ENCODE measurements at regions not wholly inside any gene's neighbourhood (a gene's known extent, or its start where the extent isn't known, plus 50 kb on each side); places are given as distances from the start of the nearest gene placed in this dataset.

DNA sequence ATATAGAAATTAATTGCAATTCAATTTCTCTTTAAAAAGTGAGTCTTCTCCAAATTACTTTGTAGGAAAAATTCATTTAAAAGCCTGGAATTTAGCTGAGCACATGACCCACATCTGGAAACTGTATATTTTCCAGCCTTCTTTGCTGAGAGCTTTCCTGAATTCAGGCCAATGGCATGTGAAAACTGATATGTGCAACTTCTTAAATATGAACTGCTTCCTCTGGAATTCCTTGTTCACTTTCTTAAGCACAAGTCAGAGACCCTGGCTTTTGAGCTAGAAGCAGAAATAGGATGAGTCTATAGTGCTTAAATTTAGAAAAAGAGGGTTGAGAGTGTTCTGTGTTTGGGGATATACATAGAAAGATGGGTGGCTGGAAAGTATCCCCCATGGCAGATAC lies 365.1 kb upstream of the MTPN start:
- CTCF ChIA-PET: no interaction called here
- POLR2A ChIA-PET: no interaction called here
- no peak for DNase-seq (ENCODE audit: extremely low spot score)
- no peak for TF ChIP-seq HDGF (IDR thresholded peaks at IDR 0.05; ENCODE audit: borderline replicate concordance)
- no peak for TF ChIP-seq BHLHE40 (IDR thresholded peaks at IDR 0.05; ENCODE audit: borderline replicate concordance)
- TF ChIP-seq SP1 (IDR thresholded peaks at IDR 0.05): no peak
- no peak for TF ChIP-seq FOXA1 (IDR thresholded peaks at IDR 0.05)
- TF ChIP-seq LEF1 (IDR thresholded peaks at IDR 0.05; ENCODE audit: borderline replicate concordance): no peak
- no peak for TF ChIP-seq FOXK2 (IDR thresholded peaks at IDR 0.05)
- no peak for TF ChIP-seq ZNF384 (IDR thresholded peaks at IDR 0.05)
- no peak for TF ChIP-seq ELF4 (IDR thresholded peaks at IDR 0.05)
- TF ChIP-seq L3MBTL2 (conservative IDR thresholded peaks at IDR 0.05): no peak
- no peak for TF ChIP-seq NFRKB (IDR thresholded peaks at IDR 0.05)
- no peak for TF ChIP-seq ARNT (IDR thresholded peaks at IDR 0.05)
- no peak for TF ChIP-seq TARDBP (IDR thresholded peaks at IDR 0.05)
- no peak for TF ChIP-seq FOXM1 (IDR thresholded peaks at IDR 0.05; ENCODE audit: borderline replicate concordance)
- TF ChIP-seq, protein P1, sequence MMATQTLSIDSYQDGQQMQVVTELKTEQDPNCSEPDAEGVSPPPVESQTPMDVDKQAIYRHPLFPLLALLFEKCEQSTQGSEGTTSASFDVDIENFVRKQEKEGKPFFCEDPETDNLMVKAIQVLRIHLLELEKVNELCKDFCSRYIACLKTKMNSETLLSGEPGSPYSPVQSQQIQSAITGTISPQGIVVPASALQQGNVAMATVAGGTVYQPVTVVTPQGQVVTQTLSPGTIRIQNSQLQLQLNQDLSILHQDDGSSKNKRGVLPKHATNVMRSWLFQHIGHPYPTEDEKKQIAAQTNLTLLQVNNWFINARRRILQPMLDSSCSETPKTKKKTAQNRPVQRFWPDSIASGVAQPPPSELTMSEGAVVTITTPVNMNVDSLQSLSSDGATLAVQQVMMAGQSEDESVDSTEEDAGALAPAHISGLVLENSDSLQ (IDR thresholded peaks at IDR 0.05): no peak
- no peak for TF ChIP-seq CTBP1 (IDR thresholded peaks at IDR 0.05; ENCODE audit: borderline replicate concordance)
- TF ChIP-seq SUZ12 (IDR thresholded peaks at IDR 0.05): no peak

DNA sequence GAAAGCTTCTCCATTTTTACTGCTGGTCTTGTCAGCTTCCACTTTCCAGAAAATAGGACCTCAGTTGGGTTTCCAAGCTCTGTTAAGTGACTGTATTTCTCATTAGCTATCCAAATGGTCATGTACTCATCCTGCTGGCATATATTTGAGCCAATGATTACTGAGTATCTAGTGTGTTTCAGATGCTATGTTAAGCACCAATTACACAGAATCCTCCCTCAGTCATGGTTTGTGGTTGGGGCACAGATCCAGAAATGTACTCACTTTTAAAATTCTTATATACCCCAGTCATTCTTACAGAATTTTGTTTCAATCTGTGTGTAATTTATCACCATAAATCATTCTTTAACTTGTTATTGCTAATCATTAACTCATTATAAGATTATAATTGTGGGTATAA lies 362.3 kb upstream of the MTPN start:
- TF ChIP-seq ELF4 (IDR thresholded peaks at IDR 0.05) (no peak), CTBP1 (IDR thresholded peaks at IDR 0.05; ENCODE audit: borderline replicate concordance) (no peak), FOXM1 (IDR thresholded peaks at IDR 0.05; ENCODE audit: borderline replicate concordance) (no peak), NFRKB (IDR thresholded peaks at IDR 0.05) (no peak), L3MBTL2 (conservative IDR thresholded peaks at IDR 0.05) (no peak), FOXK2 (IDR thresholded peaks at IDR 0.05) (no peak), FOXA1 (IDR thresholded peaks at IDR 0.05) (no peak), ZNF384 (IDR thresholded peaks at IDR 0.05) (no peak), HDGF (IDR thresholded peaks at IDR 0.05; ENCODE audit: borderline replicate concordance) (no peak)
- POLR2A ChIA-PET: no interaction called here
- CTCF ChIA-PET: no interaction called here
- DNase-seq (ENCODE audit: extremely low spot score): no peak

DNA sequence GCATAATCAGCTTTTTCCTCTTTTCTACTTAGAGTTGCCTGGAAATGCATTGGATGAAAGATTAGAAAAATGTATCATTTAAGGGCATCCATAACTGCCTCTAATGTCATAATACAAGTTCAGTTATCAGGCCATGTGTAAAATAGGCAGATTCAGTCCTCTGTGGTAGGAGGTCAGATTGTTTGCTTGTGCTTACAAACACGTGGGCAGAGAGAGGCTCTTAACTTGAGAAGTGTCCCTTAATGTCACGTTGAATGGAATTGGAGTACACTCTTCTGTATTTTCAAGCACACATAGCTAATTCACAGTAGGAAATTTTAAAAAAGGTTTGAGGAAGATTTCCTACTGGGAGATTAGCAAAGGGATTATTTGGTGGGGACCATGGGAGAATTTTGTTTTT lies 359.8 kb upstream of the MTPN start:
- POLR2A ChIA-PET: no interaction called here
- CTCF ChIA-PET: no interaction called here
- no peak for TF ChIP-seq FOXM1 (IDR thresholded peaks at IDR 0.05; ENCODE audit: borderline replicate concordance)
- TF ChIP-seq L3MBTL2 (conservative IDR thresholded peaks at IDR 0.05): no peak
- no peak for TF ChIP-seq FOXA1 (IDR thresholded peaks at IDR 0.05)
- no peak for TF ChIP-seq ELF4 (IDR thresholded peaks at IDR 0.05)
- TF ChIP-seq HDGF (IDR thresholded peaks at IDR 0.05; ENCODE audit: borderline replicate concordance): no peak
- TF ChIP-seq, protein P1 (IDR thresholded peaks at IDR 0.05): no peak
- TF ChIP-seq CTBP1 (IDR thresholded peaks at IDR 0.05; ENCODE audit: borderline replicate concordance): no peak
- no peak for TF ChIP-seq TARDBP (IDR thresholded peaks at IDR 0.05)
- TF ChIP-seq SP1 (IDR thresholded peaks at IDR 0.05): no peak
- TF ChIP-seq FOXK2 (IDR thresholded peaks at IDR 0.05): no peak
- no peak for TF ChIP-seq ARNT (IDR thresholded peaks at IDR 0.05)
- no peak for DNase-seq (ENCODE audit: extremely low spot score)

DNA sequence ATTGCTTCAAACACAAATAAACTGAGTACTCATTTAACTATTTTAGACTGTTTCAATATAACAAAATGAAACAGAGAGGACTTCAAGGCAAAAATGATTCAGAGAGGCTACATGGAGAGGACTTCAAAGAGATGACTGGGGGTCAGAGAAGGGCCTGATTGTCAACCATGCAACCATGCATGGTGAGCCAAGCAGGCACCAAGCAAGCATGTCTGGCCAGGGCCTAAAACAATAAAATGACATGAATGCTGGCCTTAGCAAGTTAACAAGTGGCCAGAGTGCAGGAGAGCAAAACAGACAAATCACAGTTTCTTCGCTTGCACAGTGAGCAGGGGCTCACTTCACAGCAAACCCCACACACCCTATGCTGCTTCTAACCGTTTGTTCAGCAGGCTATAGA lies 356.5 kb upstream of the MTPN start:
- CTCF ChIA-PET: no interaction called here
- DNase-seq (ENCODE audit: extremely low spot score): no peak
- no peak for TF ChIP-seq ARNT (IDR thresholded peaks at IDR 0.05)
- no peak for TF ChIP-seq LEF1 (IDR thresholded peaks at IDR 0.05; ENCODE audit: borderline replicate concordance)
- no peak for TF ChIP-seq HDGF (IDR thresholded peaks at IDR 0.05; ENCODE audit: borderline replicate concordance)
- no peak for TF ChIP-seq CTBP1 (IDR thresholded peaks at IDR 0.05; ENCODE audit: borderline replicate concordance)
- TF ChIP-seq FOXK2 (IDR thresholded peaks at IDR 0.05): no peak
- TF ChIP-seq BHLHE40 (IDR thresholded peaks at IDR 0.05; ENCODE audit: borderline replicate concordance): no peak
- POLR2A ChIA-PET: no interaction called here

DNA sequence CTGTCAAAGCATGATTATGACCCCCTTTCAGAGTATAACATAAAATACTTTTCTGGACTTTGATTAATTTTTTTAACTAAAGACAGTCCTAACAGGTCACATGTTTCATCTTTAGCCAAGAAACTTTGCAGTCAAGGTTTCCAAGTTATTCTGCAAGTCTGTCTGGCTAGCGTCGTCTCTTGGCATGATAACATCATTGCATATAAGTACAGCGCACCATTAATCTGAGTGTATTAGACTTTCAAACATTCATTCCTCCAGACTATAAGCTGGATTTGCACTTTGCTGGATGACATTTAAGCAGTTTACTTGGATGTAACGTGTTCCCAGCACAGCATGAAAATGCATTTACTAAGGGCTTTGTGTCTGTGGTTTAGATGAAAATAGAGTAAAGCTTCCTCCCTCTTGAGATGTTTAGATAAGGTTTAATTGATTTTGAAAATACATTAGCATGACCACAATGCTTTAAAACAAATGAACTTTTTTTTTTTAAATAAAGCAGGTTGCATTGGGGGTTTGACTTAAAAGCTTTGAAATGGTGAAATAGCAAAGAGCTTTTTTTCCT lies 349.0 kb upstream of the MTPN start:
- ChIA-PET POLR2A (no interaction called here), CTCF (no interaction called here)
- no peak for TF ChIP-seq FOXK2 (IDR thresholded peaks at IDR 0.05)
- DNase-seq (ENCODE audit: extremely low spot score): no peak

DNA sequence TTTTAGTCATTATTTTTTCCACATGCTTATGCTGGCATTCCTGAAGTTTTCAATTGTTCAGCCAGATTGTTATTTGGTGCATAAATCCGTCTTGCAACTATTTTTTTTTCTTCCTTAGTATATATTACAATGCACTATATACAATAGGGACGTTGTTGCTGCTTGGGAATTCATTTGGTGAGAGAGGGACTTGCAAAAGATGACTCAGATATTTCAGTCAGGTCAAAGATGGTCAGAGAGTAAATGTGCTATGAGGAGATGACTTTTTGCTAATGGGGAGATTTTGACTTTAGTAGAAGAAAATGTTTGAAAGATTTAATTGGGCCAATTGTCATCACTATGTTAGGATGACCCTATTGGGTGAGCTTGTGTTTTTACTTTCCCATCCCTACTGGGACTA lies 348.4 kb upstream of the MTPN start:
- no peak for TF ChIP-seq FOXK2 (IDR thresholded peaks at IDR 0.05)
- TF ChIP-seq NFRKB (IDR thresholded peaks at IDR 0.05): no peak
- TF ChIP-seq ARNT (IDR thresholded peaks at IDR 0.05): no peak
- TF ChIP-seq, protein P1 (IDR thresholded peaks at IDR 0.05): no peak
- TF ChIP-seq SP1 (IDR thresholded peaks at IDR 0.05): no peak
- no peak for TF ChIP-seq ZNF384 (IDR thresholded peaks at IDR 0.05)
- no peak for TF ChIP-seq HDGF (IDR thresholded peaks at IDR 0.05; ENCODE audit: borderline replicate concordance)
- no peak for TF ChIP-seq FOXA1 (IDR thresholded peaks at IDR 0.05)
- no peak for TF ChIP-seq BHLHE40 (IDR thresholded peaks at IDR 0.05; ENCODE audit: borderline replicate concordance)
- TF ChIP-seq FOXM1 (IDR thresholded peaks at IDR 0.05; ENCODE audit: borderline replicate concordance): no peak
- no peak for TF ChIP-seq ELF4 (IDR thresholded peaks at IDR 0.05)
- no peak for TF ChIP-seq LEF1 (IDR thresholded peaks at IDR 0.05; ENCODE audit: borderline replicate concordance)
- TF ChIP-seq SUZ12 (IDR thresholded peaks at IDR 0.05): no peak
- TF ChIP-seq CTBP1 (IDR thresholded peaks at IDR 0.05; ENCODE audit: borderline replicate concordance): no peak
- ChIA-PET POLR2A (no interaction called here), CTCF (no interaction called here)
- no peak for DNase-seq (ENCODE audit: extremely low spot score)

DNA sequence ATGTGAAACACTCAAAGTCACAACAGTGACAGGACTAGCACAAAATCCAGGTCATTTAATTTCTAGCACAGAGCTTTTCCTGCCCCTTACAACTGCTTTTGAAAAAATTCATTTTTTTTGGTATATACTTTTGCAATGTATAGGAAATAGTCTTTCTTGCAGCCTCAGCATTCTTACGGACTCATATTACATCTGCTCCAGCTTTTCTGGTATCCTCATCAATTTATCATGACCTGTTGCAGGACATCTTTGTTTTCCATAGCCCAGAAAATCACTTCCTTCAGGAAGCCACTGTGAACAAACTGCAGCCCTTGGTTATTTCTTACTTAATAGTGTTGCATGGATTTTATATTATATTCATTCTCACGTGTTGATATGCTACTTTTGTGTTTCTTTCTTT lies 347.9 kb upstream of the MTPN start:
- TF ChIP-seq ZNF384 (IDR thresholded peaks at IDR 0.05) (no peak), TARDBP (IDR thresholded peaks at IDR 0.05) (no peak), NFRKB (IDR thresholded peaks at IDR 0.05) (no peak), SUZ12 (IDR thresholded peaks at IDR 0.05) (no peak), FOXK2 (IDR thresholded peaks at IDR 0.05) (no peak), FOXA1 (IDR thresholded peaks at IDR 0.05) (no peak), ARNT (IDR thresholded peaks at IDR 0.05) (no peak), ELF4 (IDR thresholded peaks at IDR 0.05) (no peak), FOXM1 (IDR thresholded peaks at IDR 0.05; ENCODE audit: borderline replicate concordance) (no peak), LEF1 (IDR thresholded peaks at IDR 0.05; ENCODE audit: borderline replicate concordance) (no peak), SP1 (IDR thresholded peaks at IDR 0.05) (no peak), BHLHE40 (IDR thresholded peaks at IDR 0.05; ENCODE audit: borderline replicate concordance) (no peak), L3MBTL2 (conservative IDR thresholded peaks at IDR 0.05) (no peak), HDGF (IDR thresholded peaks at IDR 0.05; ENCODE audit: borderline replicate concordance) (no peak), CTBP1 (IDR thresholded peaks at IDR 0.05; ENCODE audit: borderline replicate concordance) (no peak)
- TF ChIP-seq, protein P1 (IDR thresholded peaks at IDR 0.05): no peak
- ChIA-PET CTCF (no interaction called here), POLR2A (no interaction called here)
- DNase-seq (ENCODE audit: extremely low spot score): no peak

Data from HEK293T (cell line).